HG03108 (cell line): ENCODE measurements at regions not wholly inside any gene's neighbourhood (a gene's known extent, or its start where the extent isn't known, plus 50 kb on each side); places are given as distances from the start of the nearest gene placed in this dataset.

ENCODE experiments used
- ATAC-seq: cut with Tn5 transposase; IDR thresholded peaks from one replicate; pipeline ENCODE4 v1.9.1; 2021; ENCODE audit warnings: moderate library complexity; ENCODE audit not compliant: unreplicated experiment

DNA sequence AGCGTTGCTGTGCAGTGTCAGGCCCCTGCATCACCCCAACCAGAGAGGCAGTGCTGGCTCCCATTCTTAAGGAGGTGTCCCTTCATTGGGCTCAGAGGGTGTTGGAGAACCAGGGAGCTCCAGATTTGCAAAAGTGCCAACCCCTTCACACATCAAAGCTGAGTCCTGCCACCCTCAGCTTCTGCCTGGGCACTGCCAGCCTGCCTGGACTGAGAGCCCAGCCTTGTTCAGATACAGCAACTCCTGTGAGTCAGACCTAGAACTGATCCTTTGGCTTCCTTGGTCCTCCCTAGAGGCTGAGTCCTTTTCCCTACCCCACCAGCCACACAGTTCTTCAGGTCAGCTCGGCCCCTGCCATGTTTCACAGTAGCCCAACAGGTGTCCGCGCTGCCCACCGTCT is 424.9 kb upstream of the MYT1L start:
- no peak for ATAC-seq

GRCh38 chr2:2754940-2755339 is 423.9 kb upstream of the MYT1L start:
- ATAC-seq, result no peak

GRCh38 chr2:2751715-2752315 is 420.7 kb upstream of the MYT1L start:
- no peak for ATAC-seq

- no peak for ATAC-seq
Observed at GRCh38 chr2:2750867-2751714, 420.0 kb upstream of the MYT1L start.

- ATAC-seq, result no peak
Observed at GRCh38 chr2:2749206-2749598, 418.1 kb upstream of the MYT1L start.

- no peak for ATAC-seq
Observed at GRCh38 chr2:2748399-2749205, 417.5 kb upstream of the MYT1L start.

DNA sequence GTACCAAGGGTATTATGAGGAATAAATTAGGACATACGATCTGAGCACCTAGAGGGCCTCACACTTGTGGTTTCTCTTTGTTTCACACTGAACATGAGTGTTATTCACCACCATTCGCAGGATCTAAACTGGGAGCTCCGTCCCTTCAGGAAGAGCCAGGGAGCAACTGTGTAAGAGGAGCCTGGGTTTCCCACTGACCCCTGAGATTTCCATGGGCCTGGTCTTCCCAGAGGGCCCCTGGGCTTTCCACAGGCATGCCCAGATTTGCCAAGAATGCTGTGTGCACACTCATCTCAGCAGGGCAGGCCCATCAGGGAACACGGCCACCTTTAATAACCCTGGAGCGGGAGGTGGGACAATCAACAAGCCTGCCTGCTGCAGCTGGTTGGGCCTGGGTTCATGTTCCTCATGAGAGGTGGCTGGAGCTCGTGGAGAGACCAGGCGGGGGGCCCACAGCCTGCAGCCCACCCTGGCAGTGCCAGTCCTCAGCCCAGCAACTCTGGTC is 416.8 kb upstream of the MYT1L start:
- no peak for ATAC-seq

- ATAC-seq, result no peak
Observed at GRCh38 chr2:2746731-2747130, 415.7 kb upstream of the MYT1L start.

- no peak for ATAC-seq
Observed at GRCh38 chr2:2744958-2745715, 414.1 kb upstream of the MYT1L start.

DNA sequence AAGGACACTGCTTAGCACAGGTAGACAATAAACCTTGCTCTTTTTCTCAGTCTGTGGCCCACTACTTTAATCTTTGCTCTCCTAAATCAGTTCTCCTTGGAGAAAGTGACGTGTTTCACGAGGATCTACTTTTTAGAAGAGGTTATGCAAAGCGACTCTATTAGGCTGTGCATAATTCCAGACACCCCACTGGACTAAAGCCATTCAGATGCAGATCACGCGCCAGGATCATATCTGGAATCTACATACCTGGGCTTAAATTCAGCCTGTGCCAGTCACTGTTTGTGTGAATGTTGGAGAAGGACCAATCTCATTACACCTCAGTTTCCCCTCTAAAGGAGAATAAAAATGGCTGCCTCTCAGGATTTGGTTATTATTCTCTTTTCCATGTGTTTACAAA is 413.0 kb upstream of the MYT1L start:
- ATAC-seq, result no peak

GRCh38 chr2:2743164-2743571 is 412.1 kb upstream of the MYT1L start:
- no peak for ATAC-seq

DNA sequence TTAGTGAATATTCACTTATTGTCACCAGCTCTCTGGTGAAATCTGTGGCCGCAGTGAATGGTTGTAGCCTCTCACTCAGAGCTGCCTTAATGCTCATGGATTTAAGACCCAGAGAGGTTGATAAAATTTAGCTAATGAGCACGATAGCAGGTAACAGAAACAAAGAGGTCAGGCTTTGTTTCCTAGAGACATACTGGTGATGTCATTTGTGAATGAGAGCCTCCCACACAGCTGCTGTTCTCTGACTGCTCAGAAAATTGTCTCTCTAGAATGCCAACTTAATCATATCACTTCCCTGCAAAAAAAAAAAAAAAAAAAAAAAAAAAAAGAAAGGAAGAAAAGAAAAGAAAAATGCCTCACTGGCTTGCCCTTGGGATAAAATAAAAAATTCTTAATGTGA is 411.7 kb upstream of the MYT1L start:
- no peak for ATAC-seq

DNA sequence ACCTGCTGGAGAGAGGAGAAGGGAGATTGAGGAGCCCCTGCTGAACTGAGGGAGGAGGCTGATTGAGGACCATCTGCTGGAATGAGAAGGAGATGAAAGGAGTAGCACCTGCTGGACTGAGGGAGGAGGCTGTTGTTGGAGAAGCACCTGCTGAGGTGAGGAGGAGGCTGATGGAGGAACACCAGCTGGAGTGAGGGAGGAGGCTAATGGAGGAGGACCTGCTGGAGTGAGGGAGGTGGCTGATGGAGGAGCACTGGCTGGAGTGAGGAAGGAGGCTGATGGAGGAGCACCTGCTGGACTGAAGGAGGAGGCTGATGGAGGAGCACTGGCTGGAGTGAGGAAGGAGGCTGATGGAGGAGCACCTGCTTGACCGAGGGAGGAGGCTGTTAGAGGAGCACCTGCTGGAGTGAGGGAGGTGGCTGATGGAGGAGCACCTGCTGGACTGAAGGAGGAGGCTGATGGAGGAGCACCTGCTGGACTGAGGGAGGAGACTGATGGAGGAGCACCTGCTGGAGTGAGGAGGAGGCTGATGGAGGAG is 409.2 kb upstream of the MYT1L start:
- ATAC-seq, result no peak

GRCh38 chr2:2739231-2739795 is 408.2 kb upstream of the MYT1L start:
- no peak for ATAC-seq

DNA sequence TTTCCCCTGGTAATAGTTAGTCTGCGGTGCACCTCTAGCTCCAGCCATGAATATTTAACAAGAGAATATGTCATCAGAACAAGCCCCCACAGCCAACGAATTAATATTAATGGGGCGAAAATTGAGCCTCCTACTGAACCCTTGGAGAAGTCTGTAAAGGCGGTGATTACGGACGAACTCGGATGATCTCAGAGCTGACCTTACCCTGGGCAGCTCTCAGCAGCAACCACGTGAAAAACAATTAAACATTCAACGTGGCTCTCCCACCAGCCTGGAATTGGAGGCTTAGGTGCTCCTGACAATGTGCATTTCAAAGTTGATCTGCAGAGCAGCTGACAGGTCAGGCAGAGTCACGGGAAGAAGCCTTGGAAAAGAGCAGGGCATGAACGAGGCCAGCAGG is 407.6 kb upstream of the MYT1L start:
- no peak for ATAC-seq

DNA sequence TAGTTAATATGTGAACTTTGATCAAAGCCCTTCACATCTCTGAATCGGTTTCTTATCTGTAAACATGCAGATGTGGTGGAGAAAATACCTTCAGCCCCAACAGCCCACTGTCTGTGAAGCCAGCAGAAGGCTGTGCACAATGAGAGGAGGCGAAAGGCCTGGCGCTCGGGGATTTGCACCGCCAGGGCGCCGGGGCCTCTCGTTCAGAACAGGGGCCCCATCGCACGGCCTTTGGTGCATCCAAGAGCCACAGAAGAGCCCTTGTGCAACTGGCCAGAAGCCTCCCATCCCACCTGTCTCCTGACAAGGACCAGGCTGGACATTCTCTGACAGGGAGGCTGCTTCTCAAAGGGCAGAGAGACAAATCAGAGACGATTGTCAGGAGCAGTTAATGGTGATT is 407.2 kb upstream of the MYT1L start:
- ATAC-seq, result no peak

DNA sequence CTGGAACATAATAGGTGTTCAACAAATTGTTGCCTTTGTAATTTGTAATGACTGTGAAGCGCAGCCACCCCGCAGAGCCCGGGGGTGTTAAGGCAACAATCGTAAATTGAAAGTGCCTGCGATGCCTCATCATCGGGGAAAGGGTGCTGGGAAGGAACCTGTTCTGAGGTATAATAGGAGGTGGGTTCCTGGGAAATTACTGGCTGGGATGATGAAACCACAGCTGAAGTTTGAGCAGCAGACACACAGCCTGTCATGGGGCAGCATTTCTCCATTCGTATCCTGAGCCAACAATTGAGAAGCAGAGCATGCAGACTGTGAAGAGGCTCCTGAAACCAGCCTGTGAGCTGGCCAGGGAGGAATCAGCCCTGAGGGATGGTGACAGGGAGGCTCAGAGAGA is 404.0 kb upstream of the MYT1L start:
- no peak for ATAC-seq

DNA sequence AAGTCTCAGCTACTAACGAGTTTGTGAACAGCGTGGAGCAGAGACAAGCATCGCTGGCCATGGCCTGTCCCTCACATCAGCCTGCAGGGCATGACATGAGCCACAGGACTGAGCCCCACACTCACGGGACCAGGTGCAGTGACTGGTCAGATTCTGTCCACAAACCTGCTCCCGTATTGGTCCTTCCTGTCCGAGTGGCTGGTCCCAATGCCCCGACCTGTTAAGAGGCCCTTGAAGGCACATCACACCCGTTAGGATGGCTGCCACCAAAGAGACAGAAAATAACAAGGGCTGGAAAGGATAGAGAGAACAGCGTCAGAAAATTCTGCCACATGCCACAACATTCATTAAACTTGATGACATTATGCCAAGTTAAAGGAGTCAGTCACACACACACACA is 403.2 kb upstream of the MYT1L start:
- ATAC-seq, result no peak

DNA sequence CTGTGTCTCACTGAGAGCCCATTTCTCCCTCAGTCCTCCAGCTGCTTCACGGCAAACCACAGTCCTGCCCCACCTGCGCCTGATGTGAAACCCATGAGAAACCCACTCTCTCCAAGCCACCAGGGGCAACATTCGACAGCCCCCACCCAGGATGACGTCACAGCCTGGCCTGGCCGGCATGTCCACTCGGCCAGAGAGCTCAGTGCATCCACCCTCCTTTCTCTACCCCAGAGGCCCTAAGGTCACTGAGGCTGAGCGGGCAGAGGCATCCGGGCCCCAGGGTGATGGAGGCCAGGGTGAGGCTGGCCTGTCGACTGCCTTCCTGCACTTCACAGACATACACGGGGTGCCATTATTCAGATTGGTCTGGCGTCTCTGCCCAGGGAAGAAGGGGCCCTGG is 402.7 kb upstream of the MYT1L start:
- no peak for ATAC-seq

GRCh38 chr2:2732331-2733119 is 401.4 kb upstream of the MYT1L start:
- no peak for ATAC-seq
